Cerebellar nuclear complex (tissue), 1 donor: ENCODE measurements at regions not wholly inside any gene's neighbourhood (a gene's known extent, or its start where the extent isn't known, plus 50 kb on each side); places are given as distances from the start of the nearest gene placed in this dataset.

ENCODE experiments used
- DNase-seq, 2 experiments: peaks; one replicate each; lab custom pipeline; 2025; lab: John Stamatoyannopoulos, UW

DNA sequence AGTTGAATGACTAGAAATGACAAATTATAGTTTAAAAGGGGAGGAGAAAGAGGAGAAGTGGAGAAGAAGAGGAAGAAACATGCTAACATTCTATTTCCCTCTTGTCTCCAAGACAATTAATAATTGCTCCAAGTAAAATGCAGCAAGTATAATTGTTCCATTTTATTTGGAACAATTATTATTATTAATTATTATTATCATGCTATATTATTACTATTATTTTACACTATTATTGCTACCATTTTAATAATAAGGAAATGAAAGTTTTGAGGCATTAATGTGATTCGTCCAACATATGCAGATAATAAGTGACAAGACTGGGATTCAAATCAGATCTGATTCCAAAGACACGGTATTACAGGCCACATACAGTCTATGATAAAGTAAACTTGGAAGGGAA lies 293.6 kb upstream of the ZC3H12C start:
- no peak for DNase-seq

DNA sequence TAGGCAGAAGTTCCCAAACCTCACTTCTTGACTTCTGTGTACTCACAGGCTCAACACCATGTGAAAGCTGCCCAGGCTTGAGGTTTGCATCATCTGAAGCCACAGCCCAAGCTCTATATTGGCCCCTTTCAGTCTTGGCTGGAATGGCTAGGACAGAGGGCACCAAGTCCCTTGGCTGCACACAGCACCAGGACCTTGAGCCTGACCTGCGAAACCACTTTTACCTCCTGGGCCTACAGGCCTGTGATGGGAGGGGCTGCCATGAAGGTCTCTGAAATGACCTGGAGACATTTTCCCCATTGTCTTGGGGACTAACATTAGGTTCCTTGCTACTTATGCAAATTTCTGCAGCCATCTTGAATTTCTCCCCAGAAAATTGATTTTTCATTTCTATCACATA lies 288.3 kb upstream of the ZC3H12C start:
- no peak for DNase-seq

GRCh38 chr11:109806205-109806604 lies 287.0 kb upstream of the ZC3H12C start:
- no peak for DNase-seq

DNA sequence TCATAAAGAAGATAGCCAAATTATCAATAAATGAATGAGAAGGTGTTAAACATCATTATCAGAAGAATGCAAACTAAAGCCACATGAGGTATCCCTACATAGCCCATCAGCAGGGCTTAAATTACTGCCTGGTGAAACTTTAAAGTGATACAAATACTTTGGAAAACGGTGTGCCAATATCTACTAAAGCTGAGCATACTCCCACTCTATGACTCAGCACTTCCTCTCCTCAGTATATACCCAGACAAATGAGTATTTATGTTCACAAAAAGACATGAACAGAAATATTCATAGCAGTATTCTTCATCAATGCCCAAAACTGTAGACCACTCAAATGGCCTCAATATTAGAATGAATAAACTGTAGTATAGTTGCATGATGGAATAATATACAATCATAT lies 284.6 kb upstream of the ZC3H12C start:
- no peak for DNase-seq

GRCh38 chr11:109814824-109815223 lies 278.4 kb upstream of the ZC3H12C start:
- DNase-seq, result no peak

GRCh38 chr11:109815500-109816150 lies 277.6 kb upstream of the ZC3H12C start:
- DNase-seq, result no peak

DNA sequence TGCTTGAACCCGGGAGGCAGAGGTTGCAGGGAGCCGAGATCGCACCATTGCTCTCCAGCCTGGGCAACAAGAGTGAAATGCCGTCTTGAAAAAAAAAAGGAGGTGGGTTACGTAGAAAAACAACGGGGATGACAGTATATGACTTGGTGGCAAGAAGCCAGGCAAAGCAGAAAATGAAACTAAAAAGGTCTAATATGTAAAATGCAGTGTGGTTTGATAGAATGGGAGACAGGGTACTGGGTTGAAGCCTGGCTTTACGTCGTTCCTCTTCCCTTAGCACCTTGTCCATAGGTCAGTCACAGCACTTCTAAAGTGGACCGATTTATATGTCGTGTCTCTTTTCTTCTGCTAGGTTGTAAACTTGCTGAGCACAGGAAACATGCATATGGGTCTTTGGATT lies 274.9 kb upstream of the ZC3H12C start:
- no peak for DNase-seq

- DNase-seq, result no peak
These were observed 273.8 kb upstream of the ZC3H12C start for GRCh38 chr11:109819410-109819809.

GRCh38 chr11:109821511-109821910 lies 271.7 kb upstream of the ZC3H12C start:
- DNase-seq, result no peak

DNA sequence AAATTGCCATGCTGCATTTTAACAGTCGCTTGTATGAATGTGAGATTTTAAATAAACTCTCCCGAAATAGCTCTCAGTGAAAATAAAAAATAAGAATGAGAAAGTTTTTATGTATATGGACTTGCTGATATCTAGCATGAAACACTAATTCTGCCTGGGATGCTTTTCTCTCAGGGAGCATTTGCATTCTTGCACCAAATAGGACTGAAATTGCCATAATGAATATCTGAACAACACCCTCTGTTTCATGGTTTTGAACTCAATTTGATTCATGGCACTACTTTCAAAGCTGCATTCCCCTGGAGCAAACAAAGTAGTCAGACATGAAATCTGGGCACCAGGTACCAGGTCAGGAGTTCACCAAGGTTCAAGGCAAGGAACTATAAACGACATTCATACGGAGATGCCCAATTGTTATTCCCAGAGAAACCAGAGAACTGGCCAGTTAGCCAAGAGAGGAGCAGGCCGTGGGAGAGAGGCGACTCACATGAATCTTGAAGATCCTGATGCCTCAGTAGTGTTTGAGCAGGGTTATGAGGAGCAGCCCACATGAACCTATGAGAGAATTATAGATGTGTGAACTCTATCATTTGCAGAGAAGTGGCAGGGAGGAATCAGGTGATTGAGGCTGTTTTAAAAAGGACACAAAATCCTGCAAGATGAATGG lies 270.6 kb upstream of the ZC3H12C start:
- no peak for DNase-seq

- no peak for DNase-seq
These were observed 264.8 kb upstream of the ZC3H12C start for GRCh38 chr11:109828387-109828786.

GRCh38 chr11:109838026-109838425 lies 255.2 kb upstream of the ZC3H12C start:
- DNase-seq, result no peak

DNA sequence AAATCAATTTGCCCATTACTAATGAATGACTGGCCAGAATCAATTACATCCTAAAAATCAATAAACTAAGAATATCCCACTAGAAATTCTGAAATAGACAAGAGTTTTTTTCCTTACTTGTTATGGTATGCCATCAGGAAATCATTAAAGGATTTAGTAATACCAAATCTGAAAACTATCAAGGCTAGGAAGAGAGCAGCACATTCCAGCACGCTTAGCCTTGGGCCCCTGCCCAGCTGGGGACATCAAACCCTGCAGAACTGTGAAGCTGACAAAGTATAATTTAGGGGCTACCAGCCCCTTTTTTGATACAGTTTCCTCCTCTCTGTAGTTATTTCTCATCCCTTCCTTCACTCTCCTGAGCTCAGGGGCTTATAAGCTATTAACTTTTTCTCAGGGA lies 247.8 kb upstream of the ZC3H12C start:
- no peak for DNase-seq

GRCh38 chr11:109847621-109848020 lies 245.6 kb upstream of the ZC3H12C start:
- no peak for DNase-seq

DNA sequence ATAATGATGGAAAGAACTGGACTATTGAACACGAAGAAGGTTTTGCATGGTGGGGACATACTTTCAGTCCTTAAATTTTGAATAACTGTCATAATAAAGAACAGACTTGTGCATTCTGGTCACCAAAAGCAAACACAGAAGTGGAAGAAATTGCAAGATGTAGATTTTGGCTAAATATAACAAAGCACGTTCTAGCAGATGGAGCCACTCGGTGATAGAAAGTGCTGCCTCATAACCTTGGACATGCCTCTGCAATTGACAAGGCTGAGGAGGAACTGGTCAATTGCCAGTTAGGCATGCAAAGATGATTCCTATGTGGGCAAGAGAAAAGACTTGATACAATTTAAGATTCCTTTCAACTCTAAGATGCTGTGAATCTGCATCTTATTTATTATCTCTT lies 244.1 kb upstream of the ZC3H12C start:
- no peak for DNase-seq

- DNase-seq, result no peak
These were observed 243.2 kb upstream of the ZC3H12C start for GRCh38 chr11:109849946-109850345.

GRCh38 chr11:109851780-109852390 lies 241.3 kb upstream of the ZC3H12C start:
- no peak for DNase-seq

DNA sequence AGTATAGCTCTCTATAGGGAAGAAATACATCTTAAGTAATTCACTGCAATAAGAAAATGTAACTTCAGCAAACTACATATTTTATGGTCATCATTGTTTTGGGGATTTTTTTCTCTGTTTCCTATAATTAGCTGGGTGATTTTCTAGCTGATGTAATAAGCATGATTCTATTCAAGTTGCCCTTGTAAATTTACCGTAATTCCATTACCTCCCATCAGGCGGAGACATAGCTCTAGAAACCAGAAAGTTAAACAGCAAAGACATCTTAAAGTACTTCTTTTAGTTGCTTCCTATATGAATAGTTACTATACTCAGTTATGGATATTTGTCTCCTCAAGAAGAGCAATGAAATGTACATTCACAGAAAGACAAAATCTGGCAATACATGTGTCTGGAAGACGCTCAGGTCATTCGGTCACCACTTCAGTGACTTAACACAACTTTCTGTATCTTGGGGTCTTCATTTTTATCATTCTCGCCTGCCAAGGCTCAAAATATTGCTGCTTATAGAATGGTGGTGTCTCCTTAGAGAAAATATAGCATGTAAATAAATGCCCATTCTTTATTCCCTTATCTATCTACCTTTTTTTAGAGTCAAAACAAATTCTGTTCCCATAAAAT lies 239.9 kb upstream of the ZC3H12C start:
- no peak for DNase-seq

GRCh38 chr11:109854731-109855130 lies 238.5 kb upstream of the ZC3H12C start:
- DNase-seq, result no peak

DNA sequence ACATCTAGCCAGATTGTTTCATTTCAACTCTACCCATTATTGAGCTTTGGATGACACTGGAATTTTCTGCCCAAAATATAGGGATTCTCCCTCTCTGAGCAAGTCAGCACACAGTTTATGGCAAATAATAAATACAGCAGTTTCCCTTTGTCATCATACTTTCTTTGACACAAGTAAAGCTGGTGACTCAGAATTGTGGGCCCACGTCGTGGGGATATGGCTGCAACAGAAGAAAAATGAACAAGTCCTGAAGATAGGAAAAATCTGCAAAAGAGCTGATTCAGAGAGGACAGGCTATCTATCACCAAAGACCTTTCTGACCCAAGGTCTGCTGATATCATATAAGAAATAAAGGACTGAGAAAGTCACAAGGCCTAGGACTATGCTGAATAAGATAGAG lies 236.3 kb upstream of the ZC3H12C start:
- DNase-seq, result no peak

DNA sequence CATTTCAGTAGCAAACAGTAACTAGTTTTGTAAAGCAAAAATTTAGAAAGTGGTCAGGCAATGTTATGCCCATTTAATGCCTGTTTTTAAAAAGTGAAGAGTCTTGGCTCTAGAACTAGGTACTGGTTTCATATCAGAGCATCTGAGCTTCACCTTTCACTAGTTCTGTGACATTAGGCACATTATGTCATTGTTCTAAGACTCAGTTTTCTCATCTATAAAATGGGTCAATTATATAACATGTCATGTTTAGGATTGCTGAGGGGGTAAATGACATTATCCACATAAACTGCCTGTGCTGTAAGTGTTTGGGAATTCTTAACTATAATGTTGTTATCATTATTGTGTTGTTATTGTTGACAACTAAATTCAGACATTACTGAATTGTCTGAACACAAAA lies 235.6 kb upstream of the ZC3H12C start:
- DNase-seq, result no peak

- DNase-seq, result no peak
These were observed 235.0 kb upstream of the ZC3H12C start for GRCh38 chr11:109858152-109858551.
